GM18951 (cell line): ENCODE measurements at regions not wholly inside any gene's neighbourhood (a gene's known extent, or its start where the extent isn't known, plus 50 kb on each side); places are given as distances from the start of the nearest gene placed in this dataset.

Experiments used
- POLR2A ChIP-seq: IDR thresholded peaks from 4 replicates; pipeline ENCODE4 v1.6.1; 2011; ENCODE audit warnings: mild to moderate bottlenecking; ENCODE audit not compliant: insufficient read length, insufficient read depth; ENCODE audit errors: extremely low read depth
- in situ Hi-C: fragments of 300-500 bp; cut with MboI; formaldehyde crosslinking; loops from one replicate; pipeline ENCODE4 v1.12.0; 2022; ENCODE audit warnings: low sequenced_read_pairs, mixed read lengths, inconsistent platforms; ENCODE audit not compliant: unreplicated experiment

- in situ Hi-C loops, result loop anchor here (10.0 kb wide), 2 partner anchors 115 to 565 kb away; no protein-coding TSS in a partner anchor
These were observed 50.6 kb upstream of the MYL10 start for GRCh38 chr7:101679653-101680173.

DNA sequence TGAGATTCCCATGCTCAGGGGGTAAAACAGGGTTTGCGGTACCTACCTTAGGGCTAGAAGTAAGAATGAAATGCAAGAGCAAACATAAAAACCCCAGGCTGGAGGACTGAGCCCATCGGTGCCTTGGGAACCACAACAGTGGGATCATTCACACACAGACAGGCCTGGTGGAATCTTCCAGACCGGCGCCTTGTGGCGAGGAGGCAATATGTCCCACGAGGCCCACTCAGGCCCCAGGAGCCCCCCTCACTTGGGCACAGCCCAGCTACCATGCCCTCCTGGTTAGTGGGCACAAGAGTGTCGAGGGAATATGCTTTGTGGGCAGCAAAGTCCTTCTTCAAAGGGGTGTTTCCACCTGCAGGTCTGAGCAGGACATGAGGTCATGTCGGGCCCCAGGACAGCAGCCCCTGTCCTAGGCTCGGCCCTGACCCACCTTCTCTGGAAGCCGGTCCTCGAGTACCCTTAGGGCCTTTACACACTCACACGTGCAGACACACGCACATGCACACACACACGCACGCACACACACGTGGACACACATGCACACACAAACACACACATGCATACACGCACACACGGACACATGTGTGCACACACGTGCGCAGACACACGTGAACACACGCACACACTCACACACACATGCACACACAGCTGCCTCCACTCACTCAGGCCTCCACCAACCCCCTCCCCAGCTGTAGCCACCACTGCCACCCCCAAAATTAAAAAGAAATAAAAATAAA lies 51.5 kb upstream of the MYL10 start:
- TF ChIP-seq POLR2A, result no peak

DNA sequence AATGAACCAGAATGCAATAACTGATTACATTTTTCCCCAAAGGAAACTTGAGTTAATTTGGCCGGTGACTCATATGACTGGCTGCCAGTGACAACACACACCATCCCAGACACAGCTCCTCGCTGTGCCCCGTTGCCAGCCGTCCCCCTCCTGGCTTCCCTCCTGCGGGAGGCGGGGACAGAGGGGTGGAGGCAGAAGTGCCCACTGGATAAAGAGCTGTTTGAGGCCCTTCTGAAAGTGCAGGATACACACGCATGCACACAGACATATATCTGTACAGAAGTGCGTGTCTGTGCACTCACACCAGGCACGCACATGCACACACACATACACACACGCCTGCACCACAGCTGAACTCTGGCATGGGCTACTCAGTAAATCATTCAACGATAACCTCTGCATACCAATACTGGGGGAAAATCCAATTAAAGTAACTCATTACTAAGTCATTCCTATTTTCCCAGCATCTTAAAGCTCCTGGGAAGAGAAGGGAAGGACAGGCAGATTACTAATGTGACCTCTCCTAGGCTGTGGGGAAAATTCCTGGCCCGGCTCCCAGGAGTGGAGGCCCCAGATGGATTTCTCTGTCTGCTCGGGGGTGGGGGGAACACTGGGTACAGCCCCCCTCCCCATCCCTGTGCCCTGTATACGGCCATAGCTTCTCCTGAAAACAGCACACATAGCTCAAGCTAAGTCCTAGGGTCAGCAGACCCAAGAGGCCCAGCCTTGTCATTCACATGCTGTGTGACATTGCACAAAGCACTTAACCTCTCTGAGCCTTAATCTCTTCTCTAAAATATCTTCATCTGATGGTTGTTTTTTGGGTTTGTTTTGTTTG lies 52.3 kb upstream of the MYL10 start:
- in situ Hi-C loops, result loop anchor here (10.0 kb wide), 2 partner anchors 113 to 563 kb away; no protein-coding TSS in a partner anchor
- no peak for TF ChIP-seq POLR2A

More for the DNA sequence above, 51.5 kb upstream of the MYL10 start:
- in situ Hi-C loops, result loop anchor here (10.0 kb wide), 2 partner anchors 114 to 564 kb away; no protein-coding TSS in a partner anchor

DNA sequence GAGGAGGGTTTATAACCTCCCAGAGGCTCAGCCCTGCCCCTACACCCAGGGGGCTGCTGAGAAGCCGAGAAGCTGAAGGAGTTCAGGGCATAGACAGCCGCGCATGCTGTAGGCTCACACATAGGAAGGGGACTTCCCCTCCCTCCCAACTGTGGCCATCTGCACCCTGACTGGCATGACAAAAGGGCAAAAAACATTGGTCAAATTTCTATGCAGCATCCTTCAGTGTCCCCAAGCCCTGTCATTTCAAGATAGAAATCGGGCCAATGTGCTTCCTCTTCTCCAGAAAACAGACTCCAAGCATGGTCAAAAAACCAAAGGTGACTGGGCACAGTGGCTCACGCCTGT lies 55.9 kb upstream of the MYL10 start:
- in situ Hi-C loops, result loop anchor here (10.0 kb wide), 2 partner anchors 110 to 560 kb away; no protein-coding TSS in a partner anchor
- TF ChIP-seq POLR2A, result no peak

- no peak for TF ChIP-seq POLR2A
- in situ Hi-C loops, result loop anchor here (10.0 kb wide), 2 partner anchors 109 to 559 kb away; no protein-coding TSS in a partner anchor
These were observed 56.9 kb upstream of the MYL10 start for GRCh38 chr7:101686030-101686429.

DNA sequence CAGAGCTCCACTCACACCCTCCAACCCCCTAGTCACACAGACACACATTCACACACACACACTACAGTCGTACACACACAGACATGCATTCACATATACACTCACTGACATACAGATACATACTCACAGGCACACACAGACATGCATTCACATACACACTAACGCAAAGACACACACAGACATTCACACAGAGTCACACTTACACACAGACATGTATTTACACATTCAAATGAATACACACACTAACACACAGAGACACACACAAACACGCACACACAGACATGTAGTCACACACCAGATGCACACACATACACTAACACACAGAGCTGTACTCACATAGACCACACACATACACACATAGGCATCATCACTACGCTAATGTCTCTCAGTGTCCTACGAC lies 58.0 kb upstream of the MYL10 start:
- in situ Hi-C loops, result loop anchor here (10.0 kb wide), 2 partner anchors 108 to 558 kb away; no protein-coding TSS in a partner anchor

DNA sequence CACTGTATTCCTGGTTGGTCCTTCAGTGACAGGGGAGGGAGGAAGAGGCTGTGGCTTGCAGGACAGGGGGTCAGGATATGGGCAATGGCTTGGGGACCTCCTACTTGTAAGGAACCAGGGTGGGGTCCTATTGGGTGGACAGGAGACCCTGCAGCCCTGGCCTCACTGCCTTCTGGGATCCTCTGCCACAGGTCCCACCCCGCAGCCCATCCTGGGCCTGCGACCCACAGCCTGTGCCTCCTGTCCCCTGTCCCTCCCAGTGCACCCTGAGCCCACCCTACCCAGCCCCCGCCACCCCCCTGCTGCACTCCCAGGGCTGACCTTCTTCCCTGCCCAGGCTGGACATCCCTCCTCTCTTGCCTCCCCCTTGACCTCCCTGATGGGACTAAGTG lies 58.7 kb upstream of the MYL10 start:
- no peak for TF ChIP-seq POLR2A

More for the DNA sequence above, 58.0 kb upstream of the MYL10 start:
- TF ChIP-seq POLR2A, result no peak

DNA sequence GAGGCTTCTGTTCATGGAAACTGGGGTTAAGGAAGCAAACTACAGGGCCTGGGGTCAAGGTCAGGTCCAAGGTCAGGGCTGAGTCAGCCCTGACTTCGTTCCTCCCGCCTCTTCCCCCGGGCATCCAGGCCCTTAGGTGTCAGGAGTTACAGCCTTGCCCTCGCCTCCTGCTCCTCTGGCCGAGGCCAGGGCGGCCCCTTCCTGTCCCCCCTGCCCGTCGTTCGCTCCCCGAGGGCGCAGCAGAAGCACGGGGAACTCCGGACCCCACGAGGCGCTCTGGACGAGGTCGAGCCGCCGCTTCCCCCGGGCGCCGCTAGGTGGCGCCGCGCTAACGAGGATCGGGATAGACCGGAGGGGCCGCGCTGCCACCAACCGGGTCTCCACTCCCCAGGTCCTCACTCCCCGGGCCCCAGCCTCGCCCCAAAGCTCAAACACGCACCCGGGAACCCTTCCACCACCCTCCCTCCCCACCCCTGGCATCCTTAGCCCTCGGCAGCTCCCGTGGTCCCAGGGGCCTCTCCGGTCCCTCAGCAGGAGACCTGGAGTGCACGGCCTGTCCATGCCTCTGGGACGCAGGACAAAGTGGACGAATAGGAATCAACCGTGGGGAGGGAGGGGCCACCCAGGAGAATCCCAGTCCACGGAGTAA lies 59.2 kb upstream of the MYL10 start:
- in situ Hi-C loops, result loop anchor here (10.0 kb wide), 2 partner anchors 106 to 556 kb away; no protein-coding TSS in a partner anchor

More for the DNA sequence above, 58.7 kb upstream of the MYL10 start:
- in situ Hi-C loops, result loop anchor here (10.0 kb wide), 2 partner anchors 107 to 557 kb away; no protein-coding TSS in a partner anchor

GRCh38 chr7:101688995-101689907 lies 60.2 kb upstream of the MYL10 start:
- in situ Hi-C loops, result loop anchor here (10.0 kb wide), 2 partner anchors 106 to 556 kb away; no protein-coding TSS in a partner anchor
- TF ChIP-seq POLR2A, result no peak

More for the DNA sequence above, 59.2 kb upstream of the MYL10 start:
- no peak for TF ChIP-seq POLR2A

DNA sequence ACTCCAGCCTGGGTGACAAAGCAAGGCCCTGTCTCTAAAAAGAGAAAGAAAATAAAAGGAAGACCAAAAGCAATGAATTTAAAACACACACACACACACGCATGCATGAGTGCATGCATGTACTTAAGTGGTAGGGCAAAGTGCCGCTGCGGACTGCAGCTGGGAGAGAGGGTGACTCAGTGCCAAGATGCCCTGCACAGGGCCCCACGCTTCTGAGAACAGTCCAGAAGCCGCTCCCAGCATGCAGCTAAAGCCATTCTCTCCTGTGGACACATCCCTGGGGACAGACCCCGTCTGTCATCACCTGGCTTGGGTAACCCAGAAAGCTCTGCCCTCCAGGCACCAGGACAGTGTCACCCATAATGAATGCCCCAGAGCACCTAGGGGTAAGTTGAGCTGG lies 61.0 kb upstream of the MYL10 start:
- no peak for TF ChIP-seq POLR2A
- in situ Hi-C loops, result no loop called here

DNA sequence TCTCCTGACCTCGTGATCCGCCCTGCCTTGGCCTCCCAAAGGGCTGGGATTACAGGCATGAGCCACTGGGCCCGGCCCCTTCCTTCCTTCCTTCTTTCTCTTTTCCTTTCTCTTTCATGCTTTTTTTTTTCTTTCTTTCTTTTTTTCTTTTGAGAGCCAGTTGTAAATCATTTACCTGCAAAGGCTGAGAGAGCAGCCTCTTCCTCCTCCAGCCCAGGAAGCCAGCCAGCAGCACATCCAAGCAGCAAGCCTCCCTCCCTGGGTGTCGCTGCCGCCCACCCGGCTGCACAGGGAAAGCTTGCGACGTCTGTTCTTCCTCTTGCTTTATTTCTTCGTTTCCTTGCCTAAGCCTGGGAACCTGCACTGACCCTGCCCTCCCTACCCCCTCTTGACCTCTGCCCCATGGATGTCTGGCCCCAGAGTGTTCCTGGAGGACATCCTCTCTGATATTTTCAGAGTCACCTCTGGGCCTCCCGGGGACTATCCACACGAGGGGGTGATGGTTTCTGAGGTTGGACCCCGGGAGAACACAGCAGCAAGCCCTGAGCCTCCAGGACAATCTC lies 62.8 kb upstream of the MYL10 start:
- no peak for TF ChIP-seq POLR2A
- in situ Hi-C loops, result no loop called here

GRCh38 chr7:101693498-101694091 lies 64.5 kb upstream of the MYL10 start:
- no peak for TF ChIP-seq POLR2A
- in situ Hi-C loops, result no loop called here
